ENCODE measurements at regions not wholly inside any gene's neighbourhood (a gene's known extent, or its start where the extent isn't known, plus 50 kb on each side); places are given as distances from the start of the nearest gene placed in this dataset.

- Histone ChIP-seq H3K4me3 (no peak overlapping the region), H3K4me1 (replicated peaks in 1 of 2) (peaks cover 7 to 12% of the 10 kb centered on the region in 2 donors), H3K27ac (peak overlapping the region; percentile 41 to 55)
- 0 to 40% (median 10%) methylated on average over 1 to 2 of the region's 3 CpGs; no CpG with 5 or more reads in 3 of the 10 experiments for WGBS, 10 experiments
- ATAC-seq (replicated peaks in 6 of 8): peak in 5 of 8 experiments; percentile 52 to 96 (median 90)
- in situ Hi-C loops (cut with MboI; ENCODE audit: low pct_unique_long_range_greater_than_20kb in 2 of 9, low sequenced_read_pairs in 9 of 9, unreplicated experiment in 9 of 9): no loop called here
Observed at GRCh38 chr7:98565103-98565502, 52.0 kb upstream of the NPTX2 start.

DNA sequence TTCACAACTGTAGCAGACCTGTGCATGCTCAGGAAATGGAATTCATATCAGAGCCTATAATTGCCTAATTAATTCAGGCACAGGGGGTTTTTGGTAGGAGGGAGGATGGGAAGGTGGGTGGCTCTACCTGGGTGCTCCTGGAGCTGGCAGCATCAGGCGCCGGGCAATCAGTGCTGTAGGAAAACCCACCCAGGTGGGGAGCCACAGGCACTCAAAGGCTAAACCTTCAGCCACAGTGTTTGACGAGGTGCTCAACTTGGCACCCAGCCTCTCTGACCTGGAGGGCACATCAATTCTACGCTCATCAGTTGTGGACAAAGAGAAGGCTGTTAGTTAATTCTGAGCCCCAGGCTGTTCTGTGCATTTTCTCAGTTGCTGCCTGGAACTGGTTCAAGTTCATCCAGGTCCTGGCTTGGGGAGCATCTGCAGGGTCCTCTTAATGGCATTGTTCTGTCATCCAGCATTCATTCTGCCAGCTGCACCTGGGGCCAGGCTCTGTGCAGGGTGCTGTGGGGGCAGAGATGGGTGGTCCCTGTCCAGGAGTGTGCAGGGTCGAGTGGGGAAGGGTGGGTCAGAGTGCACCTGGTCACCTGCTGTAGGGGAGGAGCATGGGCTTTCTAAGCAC lies 54.1 kb upstream of the NPTX2 start:
- Histone ChIP-seq H3K27ac (no peak overlapping the region), H3K4me1 (replicated peaks in 1 of 2) (peaks cover 7 to 12% of the 10 kb centered on the region in 2 donors), H3K4me3 (no peak overlapping the region)
- in situ Hi-C loops (cut with MboI; ENCODE audit: low pct_unique_long_range_greater_than_20kb in 2 of 9, low sequenced_read_pairs in 9 of 9, unreplicated experiment in 9 of 9): no loop called here
- no peak for ATAC-seq (replicated peaks in 6 of 8)
- WGBS, 10 experiments: 0 to 100% (median 68%) methylated on average over 1 to 4 of the region's 5 CpGs; no CpG with 5 or more reads in 3 of the 10 experiments

- H3K4me3 ChIP-seq: no peak overlapping the region
- H3K4me1 ChIP-seq (replicated peaks in 1 of 2): peaks cover 7 to 12% of the 10 kb centered on the region in 2 donors
- ATAC-seq (replicated peaks in 6 of 8): no peak
- in situ Hi-C loops (cut with MboI; ENCODE audit: low pct_unique_long_range_greater_than_20kb in 2 of 9, low sequenced_read_pairs in 9 of 9, unreplicated experiment in 9 of 9): no loop called here
- no peak overlapping the region for H3K27ac ChIP-seq
Observed at GRCh38 chr7:98562381-98562823, 54.7 kb upstream of the NPTX2 start.

- H3K27ac ChIP-seq: no peak overlapping the region
- WGBS, 10 experiments: 0 to 64% (median 22%) methylated on average over 1 to 3 of the region's 3 CpGs; no CpG with 5 or more reads in 4 of the 10 experiments
- no peaks in the 10 kb centered on the region for H3K4me1 ChIP-seq (replicated peaks in 1 of 2)
- ATAC-seq (replicated peaks in 6 of 8): peak in 1 of 8 experiments; percentile 13
- H3K4me3 ChIP-seq: no peak overlapping the region
- in situ Hi-C loops (cut with MboI; ENCODE audit: low pct_unique_long_range_greater_than_20kb in 2 of 9, low sequenced_read_pairs in 9 of 9, unreplicated experiment in 9 of 9): no loop called here
Observed at GRCh38 chr7:98559958-98560357, 57.1 kb upstream of the NPTX2 start.

DNA sequence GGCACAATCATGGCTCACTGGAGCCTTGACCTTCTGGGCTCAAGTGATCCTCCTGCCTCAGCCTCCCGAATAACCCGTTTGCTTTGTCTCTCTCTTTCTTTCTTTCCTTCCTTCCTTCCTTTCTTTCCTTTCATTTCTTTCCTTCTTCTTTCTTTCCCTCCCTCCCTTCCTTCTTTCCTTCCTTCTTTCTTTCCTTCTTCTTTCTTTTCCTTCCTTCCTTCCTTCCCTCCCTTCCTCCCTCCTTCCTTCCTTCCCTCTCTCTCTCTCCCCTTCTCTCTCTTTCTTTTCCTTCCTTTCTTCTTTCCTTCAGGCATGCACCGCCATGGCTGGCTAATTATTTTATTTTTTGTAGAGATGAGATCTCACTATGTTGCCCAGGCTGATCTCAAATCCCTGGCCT lies 57.9 kb upstream of the NPTX2 start:
- Histone ChIP-seq H3K27ac (no peak overlapping the region), H3K4me1 (replicated peaks in 1 of 2) (no peaks in the 10 kb centered on the region), H3K4me3 (no peak overlapping the region)
- 20 to 100% (median 91%) methylated on average over 2 to 3 of the region's 3 CpGs; no CpG with 5 or more reads in 1 of the 10 experiments for WGBS, 10 experiments
- in situ Hi-C loops (cut with MboI; ENCODE audit: low pct_unique_long_range_greater_than_20kb in 2 of 9, low sequenced_read_pairs in 9 of 9, unreplicated experiment in 9 of 9): no loop called here
- ATAC-seq (replicated peaks in 6 of 8): no peak

GRCh38 chr7:98557538-98558031 lies 59.5 kb upstream of the NPTX2 start:
- Histone ChIP-seq H3K27ac (peak overlapping the region in 1 of 2 donors; percentile 25), H3K4me3 (no peak overlapping the region), H3K4me1 (replicated peaks in 1 of 2) (no peaks in the 10 kb centered on the region)
- 0 to 80% (median 22%) methylated on average over 1 to 9 of the region's 11 CpGs; no CpG with 5 or more reads in 1 of the 10 experiments for WGBS, 10 experiments
- peak in 4 of 8 experiments; percentile 30 to 75 (median 33) for ATAC-seq (replicated peaks in 6 of 8)
- in situ Hi-C loops (cut with MboI; ENCODE audit: low pct_unique_long_range_greater_than_20kb in 2 of 9, low sequenced_read_pairs in 9 of 9, unreplicated experiment in 9 of 9): no loop called here

DNA sequence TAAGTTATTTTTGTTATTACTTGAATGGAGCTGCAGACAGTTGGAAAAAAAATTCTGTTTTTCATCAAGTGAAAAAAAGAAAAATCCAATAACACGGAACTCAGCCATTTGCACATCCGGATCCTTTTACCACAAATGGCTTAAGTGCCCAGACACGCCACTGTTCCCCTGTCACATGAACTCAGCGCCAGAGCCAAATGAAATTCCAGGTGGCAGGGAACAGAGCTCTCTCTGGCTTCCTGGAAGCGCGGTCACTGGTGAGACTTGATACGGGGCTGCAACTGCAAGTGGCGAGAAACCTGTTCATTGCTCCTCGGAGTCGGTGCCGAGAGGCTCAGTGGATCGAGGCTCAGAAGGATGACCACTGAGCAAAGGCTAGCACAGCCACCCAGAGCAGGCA lies 60.8 kb upstream of the NPTX2 start:
- no peak for ATAC-seq (replicated peaks in 6 of 8)
- no peak overlapping the region for H3K4me3 ChIP-seq
- in situ Hi-C loops (cut with MboI; ENCODE audit: low pct_unique_long_range_greater_than_20kb in 2 of 9, low sequenced_read_pairs in 9 of 9, unreplicated experiment in 9 of 9): no loop called here
- 0 to 97% (median 63%) methylated on average over 2 to 12 of the region's 12 CpGs; no CpG with 5 or more reads in 2 of the 10 experiments for WGBS, 10 experiments
- no peaks in the 10 kb centered on the region for H3K4me1 ChIP-seq (replicated peaks in 1 of 2)
- H3K27ac ChIP-seq: no peak overlapping the region

GRCh38 chr7:98555403-98555802 lies 61.7 kb upstream of the NPTX2 start:
- no peak overlapping the region for H3K4me3 ChIP-seq
- H3K27ac ChIP-seq: no peak overlapping the region
- in situ Hi-C loops (cut with MboI; ENCODE audit: low pct_unique_long_range_greater_than_20kb in 2 of 9, low sequenced_read_pairs in 9 of 9, unreplicated experiment in 9 of 9): no loop called here
- no peaks in the 10 kb centered on the region for H3K4me1 ChIP-seq (replicated peaks in 1 of 2)
- ATAC-seq (replicated peaks in 6 of 8): no peak
- WGBS, 10 experiments: 0 to 100% (median 80%) methylated on average over 1 to 3 of the region's 3 CpGs; no CpG with 5 or more reads in 3 of the 10 experiments

DNA sequence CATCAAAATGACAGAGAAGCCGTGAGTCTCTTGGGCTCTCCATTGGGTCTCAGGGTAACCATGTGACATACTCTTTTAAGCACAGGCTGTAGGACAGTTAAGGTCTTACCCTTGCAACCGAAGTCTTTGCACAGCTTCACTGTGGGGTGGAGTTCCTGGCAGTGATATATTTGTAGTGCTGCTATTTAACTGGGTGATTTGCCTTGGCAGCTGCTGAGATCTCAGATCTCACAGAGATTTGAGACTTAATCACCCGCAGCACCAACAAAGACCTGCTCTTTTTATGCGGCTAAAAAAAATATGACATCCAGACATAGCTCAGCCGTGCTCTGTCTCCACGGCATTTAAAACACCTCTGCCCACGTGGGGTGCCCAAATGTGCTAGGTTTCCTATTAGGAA lies 63.4 kb upstream of the NPTX2 start:
- H3K27ac ChIP-seq: no peak overlapping the region
- no peak for ATAC-seq (replicated peaks in 6 of 8)
- 0 to 100% (median 50%) methylated on average over 1 to 3 of the region's 7 CpGs; no CpG with 5 or more reads in 4 of the 10 experiments for WGBS, 10 experiments
- H3K4me3 ChIP-seq: no peak overlapping the region
- no peaks in the 10 kb centered on the region for H3K4me1 ChIP-seq (replicated peaks in 1 of 2)
- in situ Hi-C loops (cut with MboI; ENCODE audit: low pct_unique_long_range_greater_than_20kb in 2 of 9, low sequenced_read_pairs in 9 of 9, unreplicated experiment in 9 of 9): no loop called here

GRCh38 chr7:98551611-98552273 lies 65.3 kb upstream of the NPTX2 start:
- no peak for ATAC-seq (replicated peaks in 6 of 8)
- no peak overlapping the region for H3K4me3 ChIP-seq
- H3K4me1 ChIP-seq (replicated peaks in 1 of 2): no peaks in the 10 kb centered on the region
- WGBS, 10 experiments: 0 to 96% (median 74%) methylated on average over 1 to 8 of the region's 9 CpGs; no CpG with 5 or more reads in 2 of the 10 experiments
- in situ Hi-C loops (cut with MboI; ENCODE audit: low pct_unique_long_range_greater_than_20kb in 2 of 9, low sequenced_read_pairs in 9 of 9, unreplicated experiment in 9 of 9): no loop called here
- H3K27ac ChIP-seq: no peak overlapping the region

DNA sequence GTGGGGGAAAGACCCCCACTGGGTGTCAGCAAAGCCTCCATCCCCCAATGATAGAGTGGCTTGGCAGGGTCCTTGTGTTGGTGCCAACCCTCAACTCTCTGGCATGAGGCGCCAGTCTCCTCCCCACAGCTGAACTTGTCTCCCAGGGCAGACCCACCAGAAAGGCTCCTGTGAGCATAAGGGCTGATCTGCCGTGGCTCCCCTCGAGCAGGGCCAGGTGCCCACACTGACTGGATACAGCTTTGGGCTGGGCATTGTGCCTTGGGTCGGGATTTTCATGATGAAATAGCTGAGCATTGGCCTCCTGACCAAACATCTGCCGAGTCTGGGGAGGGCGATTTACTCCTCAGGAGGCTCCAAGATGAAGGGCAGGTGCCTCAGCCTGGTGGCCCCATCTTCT lies 68.1 kb upstream of the NPTX2 start:
- WGBS, 10 experiments: no CpG with 5 or more reads among the region's 6 CpGs
- in situ Hi-C loops (cut with MboI; ENCODE audit: low pct_unique_long_range_greater_than_20kb in 2 of 9, low sequenced_read_pairs in 9 of 9, unreplicated experiment in 9 of 9): no loop called here
- ATAC-seq (replicated peaks in 6 of 8): no peak
- no peaks in the 10 kb centered on the region for H3K4me1 ChIP-seq (replicated peaks in 1 of 2)
- H3K27ac ChIP-seq: no peak overlapping the region
- no peak overlapping the region for H3K4me3 ChIP-seq

- ATAC-seq (replicated peaks in 6 of 8): no peak
Observed at GRCh38 chr7:98548370-98548769, 68.7 kb upstream of the NPTX2 start.

GRCh38 chr7:98541101-98541500 lies 76.0 kb upstream of the NPTX2 start:
- in situ Hi-C loops (cut with MboI; ENCODE audit: low pct_unique_long_range_greater_than_20kb in 2 of 9, low sequenced_read_pairs in 9 of 9, unreplicated experiment in 9 of 9): no loop called here
- Histone ChIP-seq H3K4me1 (replicated peaks in 1 of 2) (no peaks in the 10 kb centered on the region), H3K4me3 (no peak overlapping the region), H3K27ac (no peak overlapping the region)
- WGBS, 10 experiments: 20 to 90% (median 81%) methylated on average over 1 to 4 of the region's 10 CpGs; no CpG with 5 or more reads in 7 of the 10 experiments
- no peak for ATAC-seq (replicated peaks in 6 of 8)

More at GRCh38 chr7:98548370-98548769, 68.7 kb upstream of the NPTX2 start:
- Histone ChIP-seq H3K4me3 (no peak overlapping the region), H3K27ac (no peak overlapping the region), H3K4me1 (replicated peaks in 1 of 2) (no peaks in the 10 kb centered on the region)
- in situ Hi-C loops (cut with MboI; ENCODE audit: low pct_unique_long_range_greater_than_20kb in 2 of 9, low sequenced_read_pairs in 9 of 9, unreplicated experiment in 9 of 9): no loop called here
- WGBS, 10 experiments: 33 to 100% (median 96%) methylated on average over 1 to 2 of the region's 2 CpGs; no CpG with 5 or more reads in 2 of the 10 experiments
